GM06990 (cell line): ENCODE measurements at regions not wholly inside any gene's neighbourhood (a gene's known extent, or its start where the extent isn't known, plus 50 kb on each side); places are given as distances from the start of the nearest gene placed in this dataset.

ENCODE experiments used
- DNase-seq: peaks from one replicate; pipeline ENCODE4 v3.0.0-alpha.2; 2011; ENCODE audit not compliant: insufficient read length; ENCODE audit errors: extremely low read depth
- H3K27me3 ChIP-seq: replicated peaks from 2 replicates; pipeline ENCODE4 v1.6.0; 2011; ENCODE audit warnings: low read length; ENCODE audit not compliant: control insufficient read depth, insufficient read depth
- H3K36me3 ChIP-seq: 2 replicates; pipeline ENCODE4 v1.5.1; 2011; ENCODE audit warnings: low read length; ENCODE audit not compliant: control insufficient read depth, insufficient read depth
- H3K4me3 ChIP-seq: replicated peaks from 2 replicates; pipeline ENCODE4 v1.5.1; 2011; ENCODE audit warnings: low read depth, mild to moderate bottlenecking, control low read depth, low read length
- TF ChIP-seq, protein P1 (sequence below): IDR thresholded peaks from 2 replicates; pipeline ENCODE4 v1.5.1; 2011; ENCODE audit warnings: low read length, control low read depth, mild to moderate bottlenecking, inconsistent platforms; ENCODE audit not compliant: insufficient read depth, poor library complexity, severe bottlenecking

DNA sequence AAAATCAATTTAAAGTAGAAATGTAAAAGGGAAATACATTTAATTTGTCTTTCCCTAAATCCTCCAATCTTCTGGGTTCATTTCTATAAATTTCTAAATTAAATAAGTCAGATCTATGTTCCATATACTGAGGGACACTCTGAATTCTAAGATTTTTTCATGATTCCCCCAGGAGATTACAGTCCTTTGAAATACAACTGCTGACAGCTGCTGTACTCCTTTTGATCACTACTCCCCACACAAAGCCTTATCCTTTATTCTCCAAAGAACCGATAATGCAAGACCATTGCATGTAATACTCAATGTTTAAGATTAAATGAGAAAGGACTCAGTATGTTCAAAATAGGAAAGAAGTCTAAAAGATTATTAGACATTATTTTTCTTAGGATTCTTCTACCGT lies 865.7 kb downstream of the EPHA3 start:
- H3K36me3 ChIP-seq: no peaks in the 10 kb centered on the region
- DNase-seq: no peak
- TF ChIP-seq, protein P1, sequence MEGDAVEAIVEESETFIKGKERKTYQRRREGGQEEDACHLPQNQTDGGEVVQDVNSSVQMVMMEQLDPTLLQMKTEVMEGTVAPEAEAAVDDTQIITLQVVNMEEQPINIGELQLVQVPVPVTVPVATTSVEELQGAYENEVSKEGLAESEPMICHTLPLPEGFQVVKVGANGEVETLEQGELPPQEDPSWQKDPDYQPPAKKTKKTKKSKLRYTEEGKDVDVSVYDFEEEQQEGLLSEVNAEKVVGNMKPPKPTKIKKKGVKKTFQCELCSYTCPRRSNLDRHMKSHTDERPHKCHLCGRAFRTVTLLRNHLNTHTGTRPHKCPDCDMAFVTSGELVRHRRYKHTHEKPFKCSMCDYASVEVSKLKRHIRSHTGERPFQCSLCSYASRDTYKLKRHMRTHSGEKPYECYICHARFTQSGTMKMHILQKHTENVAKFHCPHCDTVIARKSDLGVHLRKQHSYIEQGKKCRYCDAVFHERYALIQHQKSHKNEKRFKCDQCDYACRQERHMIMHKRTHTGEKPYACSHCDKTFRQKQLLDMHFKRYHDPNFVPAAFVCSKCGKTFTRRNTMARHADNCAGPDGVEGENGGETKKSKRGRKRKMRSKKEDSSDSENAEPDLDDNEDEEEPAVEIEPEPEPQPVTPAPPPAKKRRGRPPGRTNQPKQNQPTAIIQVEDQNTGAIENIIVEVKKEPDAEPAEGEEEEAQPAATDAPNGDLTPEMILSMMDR: no peak
- no peak overlapping the region for H3K4me3 ChIP-seq
- no peaks in the 10 kb centered on the region for H3K27me3 ChIP-seq

DNA sequence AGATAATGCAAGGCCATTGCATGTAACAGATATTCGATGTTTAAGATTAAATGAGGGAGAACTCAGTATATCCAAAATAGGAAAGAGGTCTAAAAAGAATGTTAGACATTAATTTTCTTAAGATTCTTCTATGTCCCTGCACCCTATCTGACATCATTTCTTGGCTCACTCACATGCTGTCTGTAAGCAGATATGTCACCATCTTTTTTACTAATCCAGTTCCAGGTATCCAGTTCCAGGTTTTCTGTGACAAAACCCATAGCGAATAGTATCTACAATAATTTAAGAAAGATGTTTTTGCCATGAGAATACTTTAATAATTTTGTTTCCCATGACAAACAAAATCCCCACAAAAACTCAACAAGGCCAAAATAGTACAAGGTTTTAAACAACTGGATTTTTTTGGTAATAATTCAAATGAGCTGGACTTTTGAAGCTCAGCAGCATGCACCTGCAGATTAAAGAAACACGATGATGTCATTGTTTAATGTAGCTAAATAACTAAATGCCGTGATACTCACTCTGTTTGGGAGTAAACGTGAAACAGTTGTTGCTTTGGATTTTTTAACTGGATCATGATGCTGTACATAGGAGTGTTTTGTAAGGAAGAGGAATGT lies 867.6 kb downstream of the EPHA3 start:
- Histone ChIP-seq H3K4me3 (no peak overlapping the region), H3K36me3 (no peaks in the 10 kb centered on the region), H3K27me3 (no peaks in the 10 kb centered on the region)
- no peak for DNase-seq
- TF ChIP-seq, protein P1: no peak

DNA sequence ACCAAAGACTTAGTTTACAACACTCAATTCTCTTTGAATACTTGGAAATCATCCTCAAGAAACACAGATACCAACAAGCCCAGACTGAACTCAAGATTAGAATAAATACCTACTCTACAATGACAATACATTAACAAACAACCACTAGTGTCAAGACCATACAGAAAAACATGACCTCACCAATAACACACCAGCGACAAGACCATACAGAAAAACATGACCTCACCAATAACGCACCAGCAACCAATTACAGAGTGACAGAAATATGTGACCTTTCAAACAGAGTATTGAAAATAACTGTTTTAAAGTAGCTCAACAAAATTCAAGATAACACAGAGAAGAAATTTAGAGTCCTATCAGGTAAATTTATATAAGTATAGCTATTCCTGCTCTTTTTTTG lies 876.0 kb downstream of the EPHA3 start:
- H3K36me3 ChIP-seq: no peaks in the 10 kb centered on the region
- no peak overlapping the region for H3K4me3 ChIP-seq
- no peaks in the 10 kb centered on the region for H3K27me3 ChIP-seq
- TF ChIP-seq, protein P1: no peak
- no peak for DNase-seq

DNA sequence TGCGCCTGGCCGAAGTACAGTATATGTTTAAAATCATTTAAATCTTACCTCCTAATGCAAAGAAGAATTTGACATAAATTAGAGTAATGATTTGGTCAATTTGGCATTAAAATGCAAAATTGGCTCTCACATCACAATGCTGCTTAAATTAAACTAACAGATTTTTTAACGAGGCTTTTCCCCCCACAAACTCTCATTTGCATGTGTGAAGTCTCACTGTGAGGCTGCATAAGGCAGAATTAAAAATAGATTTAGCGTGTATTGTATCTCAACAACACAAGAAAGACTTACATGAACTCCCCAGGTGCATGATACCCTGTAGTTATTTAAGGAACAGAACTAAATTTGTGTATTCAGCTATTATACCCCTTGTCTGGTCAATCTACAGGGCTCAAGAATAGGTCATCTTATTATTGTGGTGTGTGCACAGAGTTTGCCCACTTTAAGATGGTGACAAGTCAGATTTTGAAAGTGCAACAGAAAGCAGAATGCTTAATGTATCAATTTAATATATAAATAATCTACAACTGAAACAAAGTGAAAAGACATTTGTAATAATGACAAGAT lies 897.9 kb downstream of the EPHA3 start:
- H3K27me3 ChIP-seq: no peaks in the 10 kb centered on the region
- no peak overlapping the region for H3K4me3 ChIP-seq
- H3K36me3 ChIP-seq: no peaks in the 10 kb centered on the region
- TF ChIP-seq, protein P1: no peak
- DNase-seq: no peak

DNA sequence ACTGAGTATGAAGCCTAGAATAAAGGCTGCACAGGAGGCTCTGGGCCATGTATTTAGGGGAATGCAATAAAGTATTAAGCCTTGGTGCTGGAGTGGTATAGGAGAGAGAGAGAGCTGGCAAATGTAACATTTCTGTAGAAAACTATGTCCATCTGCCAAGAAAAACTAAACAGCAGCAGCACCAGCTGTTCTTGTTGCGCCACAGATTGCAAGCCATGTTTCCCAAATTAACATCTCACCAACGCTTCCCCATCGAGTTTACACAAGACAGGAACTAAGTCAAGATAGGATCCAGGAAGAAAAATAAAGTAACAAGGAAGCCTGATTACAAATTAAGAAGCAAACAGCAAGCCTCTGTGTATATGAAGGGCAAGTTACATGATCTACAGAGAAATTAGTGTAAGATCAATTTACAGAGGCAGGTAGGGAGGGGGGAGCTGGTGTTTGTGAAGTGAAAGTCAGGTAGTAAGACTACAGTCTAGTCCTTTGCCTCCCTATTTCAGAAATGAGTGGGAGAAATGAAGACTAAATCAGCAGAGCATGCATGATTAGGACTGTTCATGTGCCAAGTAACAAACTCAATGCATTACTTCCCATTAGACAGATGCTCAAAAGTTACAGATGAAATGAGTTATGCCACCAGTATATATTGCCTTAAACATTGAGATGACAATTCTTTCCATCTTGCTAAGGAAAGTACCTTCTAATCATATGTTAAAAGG lies 900.5 kb downstream of the EPHA3 start:
- H3K27me3 ChIP-seq: no peaks in the 10 kb centered on the region
- TF ChIP-seq, protein P1: no peak
- no peak overlapping the region for H3K4me3 ChIP-seq
- no peak for DNase-seq
- H3K36me3 ChIP-seq: no peaks in the 10 kb centered on the region
